Natural killer cell (primary cell): ENCODE measurements at regions not wholly inside any gene's neighbourhood (a gene's known extent, or its start where the extent isn't known, plus 50 kb on each side); places are given as distances from the start of the nearest gene placed in this dataset.

Experiments used
- ATAC-seq, 3 donors: fragments of 150-1000 bp in 2 of 3; fragments of 200-7000 bp in 1 of 3; cut with Tn5 transposase; 1 replicate in 1 of 3; 2 replicates in 2 of 3; pipeline ENCODE4 v1.10.0; 2021; ENCODE audit warnings: mild to moderate bottlenecking in 2 of 3, moderate library complexity in 2 of 3
- DNase-seq, 2 donors: peaks; one replicate each; pipeline versions ENCODE4 v3.0.0 to v3.0.0-alpha.2; 2013 to 2021; ENCODE audit warnings: mixed read lengths in 1 of 2
- H3K27ac ChIP-seq: one replicate; pipeline ENCODE4 v1.5.1; 2013; ENCODE audit warnings: mild to moderate bottlenecking, low read length
- H3K27me3 ChIP-seq: one replicate; pipeline ENCODE4 v1.6.1; 2013; ENCODE audit warnings: low read length; ENCODE audit not compliant: control insufficient read depth, insufficient read depth
- H3K36me3 ChIP-seq: one replicate; pipeline ENCODE4 v1.6.1; 2013; ENCODE audit warnings: low read length; ENCODE audit not compliant: control insufficient read depth, insufficient read depth
- H3K4me1 ChIP-seq: one replicate; pipeline ENCODE4 v1.6.1; 2013; ENCODE audit warnings: low read length; ENCODE audit not compliant: control insufficient read depth, insufficient read depth
- H3K4me3 ChIP-seq: one replicate; pipeline ENCODE4 v1.5.1; 2013; ENCODE audit warnings: low read length
- H3K9me3 ChIP-seq: one replicate; pipeline ENCODE4 v1.6.1; 2013; ENCODE audit warnings: low read length; ENCODE audit not compliant: control insufficient read depth, insufficient read depth
- H3K27ac Mint-ChIP-seq, 2 donors: one replicate each; pipeline ENCODE4 v1.8.0; 2022; ENCODE audit warnings: mild to moderate bottlenecking in 2 of 2, mixed read lengths in 2 of 2, moderate library complexity in 1 of 2
- H3K27me3 Mint-ChIP-seq, 2 donors: one replicate each; pipeline ENCODE4 v1.8.0; 2022; ENCODE audit warnings: low read depth in 2 of 2, mixed read lengths in 2 of 2
- H3K36me3 Mint-ChIP-seq: one replicate; pipeline ENCODE4 v1.8.0; 2022; ENCODE audit warnings: mixed read lengths
- H3K4me1 Mint-ChIP-seq, 2 donors: one replicate each; pipeline ENCODE4 v1.8.0; 2022; ENCODE audit warnings: mixed read lengths in 2 of 2
- H3K4me3 Mint-ChIP-seq: one replicate; pipeline ENCODE4 v1.8.0; 2022; ENCODE audit warnings: mild to moderate bottlenecking, moderate library complexity, mixed read lengths
- H3K9me3 Mint-ChIP-seq, 2 donors: one replicate each; pipeline ENCODE4 v1.8.0; 2022; ENCODE audit warnings: mixed read lengths in 2 of 2
- CTCF ChIP-seq: fragments of 200-600 bp; IDR thresholded peaks from one replicate; pipeline ENCODE4 v1.8.0; 2022; ENCODE audit warnings: antibody characterized with exemption
- WGBS: methylation state at CpG from one replicate; pipeline ENCODE4 v1.1.7; 2013; ENCODE audit warnings: missing lambda C conversion rate; ENCODE audit not compliant: insufficient coverage; 5-methylcytosine and 5-hydroxymethylcytosine counted together
- intact Hi-C: fragments of 100-400 bp; cut with micrococcal nuclease; formaldehyde crosslinking; loops from one replicate; pipeline ENCODE4 v1.14.2; 2022

- intact Hi-C loops = no loop called here
- H3K36me3 ChIP-seq = no peaks in the 10 kb centered on the region
- no peaks in the 10 kb centered on the region for H3K9me3 ChIP-seq
- no peaks in the 10 kb centered on the region for H3K27me3 ChIP-seq
- no peak overlapping the region for H3K4me3 Mint-ChIP-seq
- WGBS = 100% methylated on average over 1 of the region's 1 CpG
- H3K36me3 Mint-ChIP-seq = no peaks in the 10 kb centered on the region
- no peak overlapping the region for H3K27ac ChIP-seq
- TF ChIP-seq CTCF = no peak
- H3K4me1 Mint-ChIP-seq = peaks cover 0 to 6% of the 10 kb centered on the region in 2 donors
- no peak overlapping the region for H3K27ac Mint-ChIP-seq
- peaks cover 8 to 12% of the 10 kb centered on the region in 2 donors for H3K27me3 Mint-ChIP-seq
- DNase-seq (no peak), ATAC-seq (no peak)
- H3K4me1 ChIP-seq = no peaks in the 10 kb centered on the region
- no peak overlapping the region for H3K4me3 ChIP-seq
- no peaks in the 10 kb centered on the region for H3K9me3 Mint-ChIP-seq
These were observed 90.5 kb downstream of the NUF2 start for GRCh38 chr1:163412221-163412620.

- intact Hi-C loops = no loop called here
- WGBS = 87% methylated on average over 2 of the region's 3 CpGs
- Mint-ChIP-seq H3K9me3 (no peaks in the 10 kb centered on the region), H3K36me3 (no peaks in the 10 kb centered on the region), H3K4me3 (no peak overlapping the region), H3K27me3 (peaks cover 4 to 21% of the 10 kb centered on the region in 2 donors), H3K4me1 (peaks cover 0 to 6% of the 10 kb centered on the region in 2 donors), H3K27ac (no peak overlapping the region)
- no peaks in the 10 kb centered on the region for H3K36me3 ChIP-seq
- H3K27me3 ChIP-seq = no peaks in the 10 kb centered on the region
- H3K27ac ChIP-seq = no peak overlapping the region
- no peak for DNase-seq
- no peak overlapping the region for H3K4me3 ChIP-seq
- no peaks in the 10 kb centered on the region for H3K9me3 ChIP-seq
- ATAC-seq = no peak
- H3K4me1 ChIP-seq = no peaks in the 10 kb centered on the region
- no peak for TF ChIP-seq CTCF
These were observed 93.0 kb downstream of the NUF2 start for GRCh38 chr1:163414778-163415177.

- Mint-ChIP-seq H3K9me3 (no peaks in the 10 kb centered on the region), H3K4me3 (no peak overlapping the region), H3K36me3 (no peaks in the 10 kb centered on the region), H3K27ac (no peak overlapping the region), H3K4me1 (no peaks in the 10 kb centered on the region), H3K27me3 (peaks cover 0 to 21% of the 10 kb centered on the region in 2 donors)
- intact Hi-C loops = no loop called here
- TF ChIP-seq CTCF = no peak
- no peaks in the 10 kb centered on the region for H3K9me3 ChIP-seq
- H3K4me3 ChIP-seq = no peak overlapping the region
- WGBS = no CpG with 5 or more reads among the region's 2 CpGs
- H3K27ac ChIP-seq = no peak overlapping the region
- no peak for DNase-seq
- no peaks in the 10 kb centered on the region for H3K36me3 ChIP-seq
- no peaks in the 10 kb centered on the region for H3K27me3 ChIP-seq
- ATAC-seq = no peak
- no peaks in the 10 kb centered on the region for H3K4me1 ChIP-seq
These were observed 99.9 kb downstream of the NUF2 start for GRCh38 chr1:163421701-163422100.

- Mint-ChIP-seq H3K36me3 (no peaks in the 10 kb centered on the region), H3K27ac (no peak overlapping the region), H3K27me3 (peaks cover 3 to 14% of the 10 kb centered on the region in 2 donors), H3K4me1 (no peaks in the 10 kb centered on the region), H3K9me3 (no peaks in the 10 kb centered on the region), H3K4me3 (no peak overlapping the region)
- Histone ChIP-seq H3K4me3 (no peak overlapping the region), H3K4me1 (no peaks in the 10 kb centered on the region), H3K36me3 (no peaks in the 10 kb centered on the region), H3K9me3 (no peaks in the 10 kb centered on the region), H3K27ac (no peak overlapping the region), H3K27me3 (no peaks in the 10 kb centered on the region)
- no peak for ATAC-seq
- DNase-seq = no peak
- intact Hi-C loops = no loop called here
- TF ChIP-seq CTCF = no peak
- 93% methylated on average over 24 of the region's 27 CpGs for WGBS
These were observed 101.1 kb downstream of the NUF2 start for GRCh38 chr1:163422738-163423404.
